ENCODE measurements at regions not wholly inside any gene's neighbourhood (a gene's known extent, or its start where the extent isn't known, plus 50 kb on each side); places are given as distances from the start of the nearest gene placed in this dataset.
"Not testable (repeated sequence)": the region's sequence is repeated elsewhere in the genome, so short reads cannot be mapped to it uniquely, and the experiment has no call there.

GRCh38 chr1:29623501-29623900 is 387.2 kb downstream of the PTPRU start:
- no peak overlapping the region for H3K27ac ChIP-seq
- no peak overlapping the region for H3K4me3 ChIP-seq
- H3K36me3 ChIP-seq = no peaks in the 10 kb centered on the region
- 80 to 90% (median 89%) methylated on average over 7 of the region's 7 CpGs for WGBS, 5 donors
- no peak for TF ChIP-seq CTCF (IDR thresholded peaks at IDR 0.05 in 8 of 11, conservative IDR thresholded peaks at IDR 0.05 in 3 of 11)
- TF ChIP-seq POLR2AphosphoS5 (IDR thresholded peaks at IDR 0.05) = no peak
- no peak for TF ChIP-seq POLR2A (IDR thresholded peaks at IDR 0.05)
- intact Hi-C loops (cut with DNase I; ENCODE audit: low total_unique reads) = no loop called here
- H3K4me1 ChIP-seq = no peaks in the 10 kb centered on the region
- H3K9me3 ChIP-seq = peaks cover 0 to 11% (median 8%) of the 10 kb centered on the region in 8 donors
- DNase-seq = no peak
- H3K27me3 ChIP-seq (replicated peaks in 1 of 7) = peaks cover 0 to 35% (median 0%) of the 10 kb centered on the region in 7 donors

GRCh38 chr1:29621826-29622435 is 385.6 kb downstream of the PTPRU start:
- H3K4me1 ChIP-seq = no peaks in the 10 kb centered on the region
- intact Hi-C loops (cut with DNase I; ENCODE audit: low total_unique reads) = no loop called here

GRCh38 chr1:29620631-29621030 is 384.3 kb downstream of the PTPRU start:
- H3K9me3 ChIP-seq = no peaks in the 10 kb centered on the region
- intact Hi-C loops (cut with DNase I; ENCODE audit: low total_unique reads) = no loop called here
- H3K27ac ChIP-seq = no peak overlapping the region
- DNase-seq = no peak
- no peaks in the 10 kb centered on the region for H3K4me1 ChIP-seq
- peaks cover 0 to 23% (median 0%) of the 10 kb centered on the region in 7 donors for H3K27me3 ChIP-seq (replicated peaks in 1 of 7)
- 75 to 90% (median 84%) methylated on average over 7 of the region's 7 CpGs for WGBS, 5 donors
- H3K4me3 ChIP-seq = no peak overlapping the region
- H3K36me3 ChIP-seq = no peaks in the 10 kb centered on the region
- TF ChIP-seq POLR2A (IDR thresholded peaks at IDR 0.05) (no peak), POLR2AphosphoS5 (IDR thresholded peaks at IDR 0.05) (no peak), CTCF (IDR thresholded peaks at IDR 0.05 in 8 of 11, conservative IDR thresholded peaks at IDR 0.05 in 3 of 11) (no peak)

More at GRCh38 chr1:29621826-29622435, 385.6 kb downstream of the PTPRU start:
- peaks cover 0 to 35% (median 0%) of the 10 kb centered on the region in 7 donors for H3K27me3 ChIP-seq (replicated peaks in 1 of 7)
- H3K36me3 ChIP-seq = no peaks in the 10 kb centered on the region
- TF ChIP-seq POLR2A (IDR thresholded peaks at IDR 0.05) (no peak), CTCF (IDR thresholded peaks at IDR 0.05 in 8 of 11, conservative IDR thresholded peaks at IDR 0.05 in 3 of 11) (no peak), POLR2AphosphoS5 (IDR thresholded peaks at IDR 0.05) (no peak)
- H3K4me3 ChIP-seq = no peak overlapping the region
- DNase-seq = no peak
- 58 to 70% (median 66%) methylated on average over 11 of the region's 11 CpGs for WGBS, 5 donors
- H3K9me3 ChIP-seq = no peaks in the 10 kb centered on the region
- H3K27ac ChIP-seq = no peak overlapping the region

- H3K36me3 ChIP-seq = no peaks in the 10 kb centered on the region
- H3K4me3 ChIP-seq = no peak overlapping the region
- intact Hi-C loops (cut with DNase I; ENCODE audit: low total_unique reads) = no loop called here
- no peak for DNase-seq
- peaks cover 0 to 17% (median 8%) of the 10 kb centered on the region in 8 donors for H3K9me3 ChIP-seq
- peaks cover 0 to 10% (median 0%) of the 10 kb centered on the region in 7 donors for H3K27me3 ChIP-seq (replicated peaks in 1 of 7)
- H3K4me1 ChIP-seq = no peaks in the 10 kb centered on the region
- no peak overlapping the region for H3K27ac ChIP-seq
- TF ChIP-seq POLR2A (IDR thresholded peaks at IDR 0.05) = no peak
- no peak for TF ChIP-seq POLR2AphosphoS5 (IDR thresholded peaks at IDR 0.05)
- no peak for TF ChIP-seq CTCF (IDR thresholded peaks at IDR 0.05 in 8 of 11, conservative IDR thresholded peaks at IDR 0.05 in 3 of 11)
These were observed 370.9 kb downstream of the PTPRU start for GRCh38 chr1:29607236-29607635.

- H3K4me3 ChIP-seq; H3K36me3 ChIP-seq; H3K27ac ChIP-seq; H3K4me1 ChIP-seq; intact Hi-C loops (cut with DNase I; ENCODE audit: low total_unique reads); DNase-seq: not testable (repeated sequence)
- H3K9me3 ChIP-seq = peaks cover 0 to 17% (median 8%) of the 10 kb centered on the region in 8 donors
- WGBS, 5 donors = 89 to 97% (median 93%) methylated on average over 7 of the region's 7 CpGs
- peaks cover 0 to 14% (median 0%) of the 10 kb centered on the region in 7 donors for H3K27me3 ChIP-seq (replicated peaks in 1 of 7)
These were observed 368.5 kb downstream of the PTPRU start for GRCh38 chr1:29604796-29605195.

Data from spleen (tissue), 11 donors.